ENCODE measurements at regions not wholly inside any gene's neighbourhood (a gene's known extent, or its start where the extent isn't known, plus 50 kb on each side); places are given as distances from the start of the nearest gene placed in this dataset.

DNA sequence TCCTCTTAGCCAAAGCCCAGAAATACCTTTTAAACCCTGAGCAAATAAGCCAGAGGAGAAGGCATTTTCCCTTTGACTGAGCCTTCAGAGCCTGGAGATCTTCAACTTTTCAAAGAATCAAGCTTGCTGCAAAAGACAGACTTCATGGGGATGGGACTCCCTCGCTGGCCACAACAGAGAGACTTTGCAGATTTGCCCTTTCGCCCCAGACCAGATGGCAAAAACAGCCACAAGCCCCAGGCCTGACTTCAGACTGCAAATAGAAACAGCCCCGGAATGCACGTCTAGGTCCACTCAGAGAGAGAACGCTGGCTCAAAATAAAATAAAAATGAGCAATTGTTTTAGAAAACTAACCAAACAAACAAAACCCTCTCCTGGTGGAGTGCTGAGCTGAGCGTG is 114.6 kb upstream of the MED13L start:
- no peak for DNase-seq (ENCODE audit: low spot score)
- TF ChIP-seq, protein P1, sequence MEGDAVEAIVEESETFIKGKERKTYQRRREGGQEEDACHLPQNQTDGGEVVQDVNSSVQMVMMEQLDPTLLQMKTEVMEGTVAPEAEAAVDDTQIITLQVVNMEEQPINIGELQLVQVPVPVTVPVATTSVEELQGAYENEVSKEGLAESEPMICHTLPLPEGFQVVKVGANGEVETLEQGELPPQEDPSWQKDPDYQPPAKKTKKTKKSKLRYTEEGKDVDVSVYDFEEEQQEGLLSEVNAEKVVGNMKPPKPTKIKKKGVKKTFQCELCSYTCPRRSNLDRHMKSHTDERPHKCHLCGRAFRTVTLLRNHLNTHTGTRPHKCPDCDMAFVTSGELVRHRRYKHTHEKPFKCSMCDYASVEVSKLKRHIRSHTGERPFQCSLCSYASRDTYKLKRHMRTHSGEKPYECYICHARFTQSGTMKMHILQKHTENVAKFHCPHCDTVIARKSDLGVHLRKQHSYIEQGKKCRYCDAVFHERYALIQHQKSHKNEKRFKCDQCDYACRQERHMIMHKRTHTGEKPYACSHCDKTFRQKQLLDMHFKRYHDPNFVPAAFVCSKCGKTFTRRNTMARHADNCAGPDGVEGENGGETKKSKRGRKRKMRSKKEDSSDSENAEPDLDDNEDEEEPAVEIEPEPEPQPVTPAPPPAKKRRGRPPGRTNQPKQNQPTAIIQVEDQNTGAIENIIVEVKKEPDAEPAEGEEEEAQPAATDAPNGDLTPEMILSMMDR (IDR thresholded peaks at IDR 0.05): no peak
- H3K4me3 ChIP-seq: no peak overlapping the region
- H3K4me1 ChIP-seq: peaks cover 0 to 8% of the 10 kb centered on the region in 2 donors
- no peaks in the 10 kb centered on the region for H3K27me3 ChIP-seq
- no peak overlapping the region for H3K27ac ChIP-seq
- peaks cover 0 to 12% of the 10 kb centered on the region in 2 donors for H3K9me3 ChIP-seq
- no peaks in the 10 kb centered on the region for H3K36me3 ChIP-seq

DNA sequence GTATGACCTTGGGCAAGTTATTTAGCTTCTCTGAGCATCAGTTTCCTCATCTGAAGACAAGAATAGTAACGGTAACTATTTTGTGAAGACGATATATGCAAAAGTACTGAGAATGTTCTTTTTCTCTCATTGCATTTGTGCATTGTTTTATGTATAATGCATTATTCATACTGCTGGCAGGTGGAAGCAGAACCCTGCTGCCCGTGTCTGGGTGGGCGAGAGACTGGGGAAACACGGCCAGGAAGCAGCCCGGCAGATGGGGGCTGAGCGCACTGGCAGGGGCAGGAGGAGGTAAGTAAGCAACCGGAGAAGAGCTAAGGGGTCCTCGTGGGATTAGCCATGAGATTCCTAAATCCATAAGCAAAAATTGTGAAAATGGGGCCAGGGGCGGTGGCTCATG is 115.8 kb upstream of the MED13L start:
- no peak for DNase-seq (ENCODE audit: low spot score)
- H3K4me3 ChIP-seq: no peak overlapping the region
- TF ChIP-seq, protein P1 (IDR thresholded peaks at IDR 0.05): no peak
- H3K27ac ChIP-seq: no peak overlapping the region
- H3K4me1 ChIP-seq: peaks cover 0 to 8% of the 10 kb centered on the region in 2 donors
- H3K9me3 ChIP-seq: peaks cover 0 to 22% of the 10 kb centered on the region in 2 donors
- no peaks in the 10 kb centered on the region for H3K27me3 ChIP-seq
- no peaks in the 10 kb centered on the region for H3K36me3 ChIP-seq

DNA sequence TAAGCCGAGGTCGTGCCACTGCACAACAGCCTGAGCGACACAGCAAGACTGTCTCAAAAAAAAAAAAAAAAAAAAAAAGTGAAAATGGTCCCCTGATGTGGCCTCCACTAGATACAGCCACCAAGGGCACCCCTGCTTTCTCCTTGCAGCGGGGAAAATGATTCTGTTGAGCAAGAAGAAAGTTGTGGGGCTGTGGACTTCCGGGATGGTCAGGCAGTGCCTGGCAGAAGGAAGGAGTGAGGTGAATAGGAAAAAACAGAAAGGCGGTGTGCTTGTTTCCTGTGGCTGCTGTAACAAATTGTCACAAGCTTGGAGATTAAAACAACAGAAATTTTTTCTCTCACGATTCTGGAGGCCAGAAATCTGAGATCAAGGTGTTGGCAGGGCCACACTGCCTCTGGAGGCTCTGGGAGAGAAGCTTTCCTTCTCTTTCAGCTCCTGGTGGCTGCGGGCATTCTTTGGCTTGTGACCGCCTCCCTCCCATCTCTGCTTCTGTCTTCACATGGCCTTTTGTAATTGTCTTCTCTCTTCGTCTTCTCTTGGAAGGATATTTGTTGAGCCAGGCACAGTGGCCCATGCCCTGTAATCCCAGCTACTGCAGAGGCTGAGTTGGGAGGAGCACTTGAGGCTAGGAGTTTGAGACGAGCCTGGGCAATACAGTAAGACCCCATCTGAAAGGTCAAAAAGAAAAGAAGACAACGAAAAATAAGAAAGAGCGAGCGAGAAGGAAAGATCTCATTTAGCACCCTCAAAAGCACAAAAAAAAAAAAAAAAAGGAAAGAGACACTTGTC is 116.6 kb upstream of the MED13L start:
- peaks cover 0 to 30% of the 10 kb centered on the region in 2 donors for H3K9me3 ChIP-seq
- H3K27me3 ChIP-seq: no peaks in the 10 kb centered on the region
- TF ChIP-seq, protein P1 (IDR thresholded peaks at IDR 0.05): no peak
- peaks cover 0 to 8% of the 10 kb centered on the region in 2 donors for H3K4me1 ChIP-seq
- no peak overlapping the region for H3K4me3 ChIP-seq
- DNase-seq (ENCODE audit: low spot score): no peak
- H3K36me3 ChIP-seq: no peaks in the 10 kb centered on the region
- no peak overlapping the region for H3K27ac ChIP-seq

- TF ChIP-seq, protein P1 (IDR thresholded peaks at IDR 0.05): no peak
- peaks cover 0 to 32% of the 10 kb centered on the region in 2 donors for H3K9me3 ChIP-seq
- no peaks in the 10 kb centered on the region for H3K4me1 ChIP-seq
- H3K36me3 ChIP-seq: no peaks in the 10 kb centered on the region
- DNase-seq (ENCODE audit: low spot score): no peak
- H3K27ac ChIP-seq: no peak overlapping the region
- H3K27me3 ChIP-seq: no peaks in the 10 kb centered on the region
- H3K4me3 ChIP-seq: no peak overlapping the region
Observed at GRCh38 chr12:116395396-116395795, 117.9 kb upstream of the MED13L start.

- Histone ChIP-seq H3K4me3 (no peak overlapping the region), H3K27ac (no peak overlapping the region), H3K9me3 (peaks cover 0 to 19% of the 10 kb centered on the region in 2 donors), H3K36me3 (no peaks in the 10 kb centered on the region), H3K27me3 (no peaks in the 10 kb centered on the region), H3K4me1 (no peaks in the 10 kb centered on the region)
- TF ChIP-seq, protein P1 (IDR thresholded peaks at IDR 0.05): no peak
- DNase-seq (ENCODE audit: low spot score): no peak
Observed at GRCh38 chr12:116397148-116397547, 119.7 kb upstream of the MED13L start.

- no peak overlapping the region for H3K27ac ChIP-seq
- H3K36me3 ChIP-seq: no peaks in the 10 kb centered on the region
- TF ChIP-seq, protein P1 (IDR thresholded peaks at IDR 0.05): no peak
Observed at GRCh38 chr12:116398193-116398592, 120.7 kb upstream of the MED13L start.

More at GRCh38 chr12:116398193-116398592, 120.7 kb upstream of the MED13L start:
- Histone ChIP-seq H3K9me3 (peaks cover 0 to 19% of the 10 kb centered on the region in 2 donors), H3K4me1 (no peaks in the 10 kb centered on the region), H3K27me3 (no peaks in the 10 kb centered on the region), H3K4me3 (no peak overlapping the region)
- DNase-seq (ENCODE audit: low spot score): no peak

Measured in right atrium auricular region (tissue), 2 donors.